ENCODE measurements at regions not wholly inside any gene's neighbourhood (a gene's known extent, or its start where the extent isn't known, plus 50 kb on each side); places are given as distances from the start of the nearest gene placed in this dataset.
"Not testable (repeated sequence)": the region's sequence is repeated elsewhere in the genome, so short reads cannot be mapped to it uniquely, and the experiment has no call there.

- no peak for DNase-seq
These were observed 52.0 kb upstream of the LRIG1 start for GRCh38 chr3:66552846-66553245.

DNA sequence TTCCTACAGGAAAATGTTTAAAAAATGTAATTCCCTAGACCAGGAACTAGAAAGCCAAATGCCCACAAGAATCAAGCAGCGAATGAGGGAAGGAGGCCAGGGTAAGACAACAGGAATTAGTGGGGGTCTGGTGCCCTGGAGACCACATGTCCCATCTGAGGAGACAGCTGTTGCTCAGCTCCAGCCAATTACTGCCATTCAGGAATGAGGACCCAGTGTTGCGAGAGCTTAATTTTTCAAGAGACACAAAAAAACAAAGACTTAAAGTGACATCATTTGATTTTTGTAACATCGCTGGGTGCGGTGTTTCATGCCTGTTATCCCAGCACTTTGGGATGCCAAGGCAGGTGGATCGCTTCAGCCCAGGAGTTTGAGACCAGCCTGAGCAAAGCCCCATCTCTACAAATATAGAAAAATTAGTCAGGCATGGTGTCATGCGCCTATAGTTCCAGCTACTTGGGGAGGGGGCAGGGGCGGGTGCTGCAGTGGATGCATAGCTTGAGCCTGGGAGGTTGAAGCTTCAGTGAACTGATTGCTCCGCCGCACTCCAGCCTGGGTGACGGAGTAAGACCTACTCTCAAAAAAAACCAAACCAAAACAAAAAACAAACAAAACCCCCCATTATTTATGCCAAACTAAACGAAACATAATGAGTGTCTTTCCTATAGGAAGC, 52.8 kb upstream of the LRIG1 start:
- no peak for DNase-seq

- DNase-seq, result no peak
These were observed 53.4 kb upstream of the LRIG1 start for GRCh38 chr3:66554178-66554577.

- DNase-seq, result no peak
These were observed 54.5 kb upstream of the LRIG1 start for GRCh38 chr3:66555214-66555844.

DNA sequence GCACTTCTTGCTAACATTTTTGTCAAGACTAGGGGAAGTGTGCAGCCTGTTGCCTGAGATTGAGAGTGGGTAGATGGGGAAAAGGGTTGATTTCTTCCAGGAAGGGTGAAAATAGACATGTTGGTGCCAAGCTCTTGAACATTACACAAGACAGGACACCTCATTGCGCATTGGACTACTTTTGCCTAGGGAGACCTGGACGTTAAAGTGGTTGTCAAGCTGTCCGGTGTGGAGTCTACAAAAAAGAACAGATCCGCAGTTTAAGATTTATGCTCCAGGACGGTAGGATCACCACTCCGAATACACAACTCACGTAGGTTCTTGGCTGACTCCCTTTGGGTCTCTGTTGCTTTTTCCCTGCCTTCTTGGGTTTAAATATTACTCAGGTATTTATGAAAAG, 56.3 kb upstream of the LRIG1 start:
- DNase-seq, result no peak

- not testable (repeated sequence) for DNase-seq
These were observed 59.1 kb upstream of the LRIG1 start for GRCh38 chr3:66559924-66560323.

GRCh38 chr3:66561367-66561766, 60.5 kb upstream of the LRIG1 start:
- DNase-seq, result no peak

DNA sequence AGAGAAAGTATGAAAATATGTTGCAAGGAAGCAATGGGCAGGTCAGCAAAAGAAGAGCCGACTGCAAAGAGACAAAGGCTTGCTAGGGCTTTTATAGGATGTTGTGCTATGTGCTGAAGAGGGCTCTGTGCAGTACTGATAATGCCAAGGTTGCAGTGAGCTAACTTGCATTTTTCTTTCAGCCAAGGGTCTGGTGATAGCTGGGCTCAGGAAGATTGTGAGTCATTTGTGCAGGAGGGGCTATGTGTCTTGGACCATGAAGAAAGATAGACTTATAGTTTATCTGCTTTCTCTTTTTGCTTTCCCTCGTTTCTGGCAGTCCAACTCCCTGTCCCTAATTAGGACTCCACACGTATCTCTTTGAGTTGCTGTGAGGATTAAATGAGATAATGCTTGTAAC, 64.5 kb upstream of the LRIG1 start:
- no peak for DNase-seq

DNA sequence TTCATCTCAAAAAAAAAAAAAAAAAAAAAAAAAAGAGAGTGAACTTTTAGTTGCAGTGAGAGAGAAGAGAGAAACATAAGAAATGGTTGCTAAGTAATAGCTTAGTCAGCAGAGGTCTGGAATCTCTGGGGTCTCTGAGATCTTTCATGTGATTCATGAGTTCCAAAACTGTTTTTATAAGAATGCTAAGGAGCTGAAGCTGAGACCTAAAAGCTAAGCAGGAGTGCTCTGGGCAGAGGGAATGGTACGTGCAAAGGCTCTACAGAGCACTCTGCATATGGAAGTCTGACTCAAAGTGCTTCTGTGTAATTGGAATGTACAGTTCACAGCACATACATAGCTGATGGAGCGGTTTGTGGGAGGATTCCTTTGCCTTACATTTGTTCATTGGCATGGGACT, 66.3 kb upstream of the LRIG1 start:
- DNase-seq, result no peak

GRCh38 chr3:66572090-66572675, 71.4 kb upstream of the LRIG1 start:
- DNase-seq, result no peak

DNA sequence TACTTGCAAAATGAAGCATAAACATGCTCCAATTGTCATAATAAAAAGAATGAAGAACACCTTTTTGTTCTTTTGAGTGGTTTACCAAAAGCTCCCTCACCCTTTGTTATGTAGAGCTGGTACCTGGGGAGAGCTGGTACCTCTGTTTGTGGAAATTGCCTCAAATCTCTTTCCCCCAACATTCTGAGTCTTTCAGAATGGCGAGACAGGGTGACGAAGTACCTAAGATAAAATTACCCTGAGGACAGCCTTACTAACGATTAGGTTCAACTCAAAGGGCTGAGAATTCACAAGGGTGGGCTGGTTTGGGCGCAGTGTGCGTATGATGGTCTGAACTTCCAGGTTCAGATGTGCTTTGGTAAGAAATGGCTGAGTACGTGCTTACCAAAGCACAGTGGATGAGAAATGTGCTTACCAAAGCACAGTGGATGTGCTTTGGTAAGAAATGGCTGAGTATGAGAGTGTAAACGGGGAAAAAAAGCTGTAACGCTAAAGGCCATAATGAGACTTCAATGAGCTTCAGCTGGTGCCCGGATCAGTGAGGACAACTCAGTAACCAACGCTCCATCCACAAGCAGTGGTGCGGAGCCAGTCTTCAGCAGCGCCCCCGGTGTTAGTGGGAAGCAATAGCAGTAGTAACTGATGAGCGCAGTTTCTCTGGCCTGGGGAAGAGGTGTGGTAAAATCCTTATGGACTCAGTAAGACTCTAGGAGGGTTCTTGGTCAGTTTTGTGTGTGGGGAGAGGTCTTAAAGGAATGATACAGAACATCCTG, 72.3 kb upstream of the LRIG1 start:
- DNase-seq, result no peak

GRCh38 chr3:66574091-66574490, 73.3 kb upstream of the LRIG1 start:
- DNase-seq, result no peak

DNA sequence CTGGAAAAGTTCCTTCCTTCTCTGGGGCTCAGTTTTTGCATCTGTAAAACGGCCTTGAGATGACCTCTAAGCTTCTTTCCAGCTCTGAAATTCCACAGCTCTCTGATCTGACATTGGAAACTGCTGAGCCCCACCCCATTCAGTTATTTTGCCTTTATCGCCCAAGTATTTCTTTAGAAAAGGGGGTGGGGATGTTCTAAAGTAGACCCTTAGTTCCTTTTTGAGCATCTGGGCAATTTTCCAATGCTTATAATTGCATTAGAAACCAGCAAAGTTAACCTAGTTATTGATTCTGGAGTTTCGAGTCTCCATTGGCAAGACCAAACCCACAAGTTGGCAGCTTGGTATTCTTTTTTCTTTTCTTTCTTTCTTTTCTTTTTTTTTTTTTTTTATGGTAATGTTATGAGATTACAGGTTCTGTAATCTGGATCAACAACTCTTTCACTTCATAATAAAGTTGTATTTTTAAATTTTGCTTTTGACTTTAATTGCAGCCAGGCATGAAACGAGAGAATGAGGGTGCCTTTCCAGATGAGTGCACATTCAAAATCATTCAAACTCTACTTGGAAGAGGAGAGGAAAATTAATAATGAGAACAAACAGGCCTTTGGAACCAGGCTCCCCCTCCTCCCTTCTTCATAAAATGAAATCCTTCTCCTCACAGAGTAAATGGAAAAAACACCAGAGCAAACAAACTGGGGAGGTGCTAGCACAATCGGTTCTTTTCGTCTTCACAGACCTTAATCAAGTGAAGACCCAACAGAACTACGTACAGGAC, 76.8 kb upstream of the LRIG1 start:
- no peak for DNase-seq

DNA sequence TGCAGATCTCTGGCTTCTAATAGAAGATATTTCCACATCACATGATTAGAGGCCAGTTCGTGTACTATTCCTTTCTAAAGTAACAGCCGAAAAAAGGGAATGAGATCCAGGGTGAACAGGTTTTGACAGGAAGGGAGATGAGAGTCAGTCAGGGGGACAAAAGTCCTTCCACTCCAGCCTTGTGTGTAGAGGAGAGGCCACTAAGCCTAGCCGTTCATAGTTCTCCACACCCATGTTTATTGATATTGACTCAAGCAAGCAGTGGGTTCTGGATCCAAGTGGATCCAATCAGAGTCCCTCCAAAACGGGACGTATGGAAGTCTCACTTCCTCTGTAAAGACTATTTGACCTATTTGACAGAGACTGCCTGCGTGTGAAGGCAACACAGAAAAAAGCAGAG, 80.4 kb upstream of the LRIG1 start:
- no peak for DNase-seq

- no peak for DNase-seq
These were observed 82.0 kb upstream of the LRIG1 start for GRCh38 chr3:66582721-66583423.

DNA sequence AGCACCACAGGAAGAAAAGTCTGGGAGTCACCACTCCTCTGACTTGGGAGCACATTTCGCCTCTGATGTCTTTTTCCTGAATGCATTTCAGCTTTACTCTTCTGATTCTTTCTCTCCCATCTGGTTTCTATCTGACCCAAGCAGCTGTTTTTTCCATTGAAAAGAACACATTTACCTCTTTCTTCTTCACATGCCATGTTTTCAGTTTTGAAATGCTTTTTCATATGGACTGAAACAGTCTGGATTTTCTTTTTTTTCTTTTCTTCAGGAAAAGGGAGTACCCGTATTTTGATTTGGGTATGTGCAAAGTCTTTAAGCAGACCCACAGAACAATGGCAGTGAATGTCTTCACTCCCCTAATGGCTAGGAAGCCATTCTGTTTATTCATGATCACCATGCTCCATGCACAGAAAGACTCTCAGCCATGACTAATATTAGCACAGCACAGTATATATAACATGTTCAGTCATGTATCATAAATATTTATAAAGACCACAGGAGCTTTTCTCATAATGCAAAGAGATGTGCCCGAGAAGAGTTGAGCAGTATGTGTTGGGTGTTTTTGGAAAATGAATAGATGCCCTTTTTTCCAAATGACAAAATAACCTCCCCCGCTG, 82.7 kb upstream of the LRIG1 start:
- no peak for DNase-seq

DNA sequence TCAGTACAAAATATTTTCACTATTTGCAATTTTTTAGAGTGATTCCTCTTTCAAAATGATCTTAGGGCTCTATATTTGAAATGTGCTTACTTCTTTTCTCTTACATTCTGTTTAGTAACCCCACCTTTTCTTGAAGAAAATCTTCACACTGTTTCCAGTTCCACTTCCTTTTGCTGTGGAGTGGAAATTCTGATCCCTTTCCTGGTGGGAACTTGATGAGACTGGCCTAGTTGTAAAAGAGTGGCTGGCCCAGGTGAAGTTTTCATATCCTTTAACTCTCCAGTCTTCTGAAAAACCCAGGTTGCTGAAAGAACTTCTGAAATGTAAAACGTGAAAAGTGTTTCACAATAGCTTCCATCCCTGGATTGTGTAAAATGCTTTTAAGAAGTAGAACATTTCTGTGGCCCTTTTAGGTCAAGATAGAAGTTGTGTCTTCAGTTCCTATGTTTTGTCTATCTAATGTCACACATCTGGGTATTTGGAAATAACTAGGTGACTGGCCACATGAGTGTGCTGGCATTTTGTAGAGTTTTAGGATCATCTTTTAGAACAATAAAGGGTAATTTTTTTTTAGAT, 84.8 kb upstream of the LRIG1 start:
- DNase-seq, result no peak

GRCh38 chr3:66586853-66587252, 86.0 kb upstream of the LRIG1 start:
- no peak for DNase-seq

GRCh38 chr3:66588340-66588847, 87.6 kb upstream of the LRIG1 start:
- DNase-seq, result no peak

DNA sequence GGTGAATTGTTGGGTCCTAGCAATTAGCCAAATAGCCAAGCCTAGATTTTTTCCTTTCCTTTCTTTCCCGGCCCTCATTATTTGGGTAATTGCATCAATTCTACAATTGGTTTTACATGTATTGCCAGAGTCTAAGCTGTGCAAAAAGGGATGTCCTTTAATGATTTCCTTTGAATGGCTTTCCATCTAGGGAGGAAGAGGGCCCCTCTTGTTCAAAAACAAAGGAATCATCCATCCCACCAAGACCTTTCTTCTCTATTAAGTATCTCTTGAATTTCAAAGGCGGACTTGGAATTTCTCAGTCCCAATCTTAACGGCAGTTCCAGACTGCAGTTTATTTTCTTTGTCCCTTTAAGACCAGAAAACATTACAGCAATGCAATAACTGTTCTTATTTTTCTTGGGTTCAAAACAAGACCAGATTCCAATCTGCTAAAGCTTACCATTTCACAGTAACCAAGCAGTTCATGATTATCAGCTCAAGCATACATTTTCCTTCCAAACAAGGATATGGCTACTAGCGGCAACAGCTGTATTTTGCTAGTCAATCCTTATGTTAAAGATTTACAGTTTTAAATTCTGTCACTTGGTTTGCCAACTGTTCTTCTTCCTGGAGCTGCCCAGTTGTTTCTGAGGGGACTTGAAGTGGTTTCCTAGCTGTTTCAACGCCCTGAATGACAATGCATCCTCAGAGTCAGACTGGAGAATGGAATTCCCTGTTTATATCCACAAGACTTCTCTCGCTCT, 91.4 kb upstream of the LRIG1 start:
- no peak for DNase-seq
